ENCODE measurements at regions not wholly inside any gene's neighbourhood (a gene's known extent, or its start where the extent isn't known, plus 50 kb on each side); places are given as distances from the start of the nearest gene placed in this dataset.

GRCh38 chr2:150974864-150975263 lies 286.8 kb downstream of the RBM43 start:
- no peaks in the 10 kb centered on the region for H3K27me3 Mint-ChIP-seq (ENCODE audit: insufficient read depth, low read depth, poor library complexity)
- H3K79me2 ChIP-seq (replicated peaks; ENCODE audit: insufficient read depth), result no peaks in the 10 kb centered on the region
- TF ChIP-seq, protein P1, sequence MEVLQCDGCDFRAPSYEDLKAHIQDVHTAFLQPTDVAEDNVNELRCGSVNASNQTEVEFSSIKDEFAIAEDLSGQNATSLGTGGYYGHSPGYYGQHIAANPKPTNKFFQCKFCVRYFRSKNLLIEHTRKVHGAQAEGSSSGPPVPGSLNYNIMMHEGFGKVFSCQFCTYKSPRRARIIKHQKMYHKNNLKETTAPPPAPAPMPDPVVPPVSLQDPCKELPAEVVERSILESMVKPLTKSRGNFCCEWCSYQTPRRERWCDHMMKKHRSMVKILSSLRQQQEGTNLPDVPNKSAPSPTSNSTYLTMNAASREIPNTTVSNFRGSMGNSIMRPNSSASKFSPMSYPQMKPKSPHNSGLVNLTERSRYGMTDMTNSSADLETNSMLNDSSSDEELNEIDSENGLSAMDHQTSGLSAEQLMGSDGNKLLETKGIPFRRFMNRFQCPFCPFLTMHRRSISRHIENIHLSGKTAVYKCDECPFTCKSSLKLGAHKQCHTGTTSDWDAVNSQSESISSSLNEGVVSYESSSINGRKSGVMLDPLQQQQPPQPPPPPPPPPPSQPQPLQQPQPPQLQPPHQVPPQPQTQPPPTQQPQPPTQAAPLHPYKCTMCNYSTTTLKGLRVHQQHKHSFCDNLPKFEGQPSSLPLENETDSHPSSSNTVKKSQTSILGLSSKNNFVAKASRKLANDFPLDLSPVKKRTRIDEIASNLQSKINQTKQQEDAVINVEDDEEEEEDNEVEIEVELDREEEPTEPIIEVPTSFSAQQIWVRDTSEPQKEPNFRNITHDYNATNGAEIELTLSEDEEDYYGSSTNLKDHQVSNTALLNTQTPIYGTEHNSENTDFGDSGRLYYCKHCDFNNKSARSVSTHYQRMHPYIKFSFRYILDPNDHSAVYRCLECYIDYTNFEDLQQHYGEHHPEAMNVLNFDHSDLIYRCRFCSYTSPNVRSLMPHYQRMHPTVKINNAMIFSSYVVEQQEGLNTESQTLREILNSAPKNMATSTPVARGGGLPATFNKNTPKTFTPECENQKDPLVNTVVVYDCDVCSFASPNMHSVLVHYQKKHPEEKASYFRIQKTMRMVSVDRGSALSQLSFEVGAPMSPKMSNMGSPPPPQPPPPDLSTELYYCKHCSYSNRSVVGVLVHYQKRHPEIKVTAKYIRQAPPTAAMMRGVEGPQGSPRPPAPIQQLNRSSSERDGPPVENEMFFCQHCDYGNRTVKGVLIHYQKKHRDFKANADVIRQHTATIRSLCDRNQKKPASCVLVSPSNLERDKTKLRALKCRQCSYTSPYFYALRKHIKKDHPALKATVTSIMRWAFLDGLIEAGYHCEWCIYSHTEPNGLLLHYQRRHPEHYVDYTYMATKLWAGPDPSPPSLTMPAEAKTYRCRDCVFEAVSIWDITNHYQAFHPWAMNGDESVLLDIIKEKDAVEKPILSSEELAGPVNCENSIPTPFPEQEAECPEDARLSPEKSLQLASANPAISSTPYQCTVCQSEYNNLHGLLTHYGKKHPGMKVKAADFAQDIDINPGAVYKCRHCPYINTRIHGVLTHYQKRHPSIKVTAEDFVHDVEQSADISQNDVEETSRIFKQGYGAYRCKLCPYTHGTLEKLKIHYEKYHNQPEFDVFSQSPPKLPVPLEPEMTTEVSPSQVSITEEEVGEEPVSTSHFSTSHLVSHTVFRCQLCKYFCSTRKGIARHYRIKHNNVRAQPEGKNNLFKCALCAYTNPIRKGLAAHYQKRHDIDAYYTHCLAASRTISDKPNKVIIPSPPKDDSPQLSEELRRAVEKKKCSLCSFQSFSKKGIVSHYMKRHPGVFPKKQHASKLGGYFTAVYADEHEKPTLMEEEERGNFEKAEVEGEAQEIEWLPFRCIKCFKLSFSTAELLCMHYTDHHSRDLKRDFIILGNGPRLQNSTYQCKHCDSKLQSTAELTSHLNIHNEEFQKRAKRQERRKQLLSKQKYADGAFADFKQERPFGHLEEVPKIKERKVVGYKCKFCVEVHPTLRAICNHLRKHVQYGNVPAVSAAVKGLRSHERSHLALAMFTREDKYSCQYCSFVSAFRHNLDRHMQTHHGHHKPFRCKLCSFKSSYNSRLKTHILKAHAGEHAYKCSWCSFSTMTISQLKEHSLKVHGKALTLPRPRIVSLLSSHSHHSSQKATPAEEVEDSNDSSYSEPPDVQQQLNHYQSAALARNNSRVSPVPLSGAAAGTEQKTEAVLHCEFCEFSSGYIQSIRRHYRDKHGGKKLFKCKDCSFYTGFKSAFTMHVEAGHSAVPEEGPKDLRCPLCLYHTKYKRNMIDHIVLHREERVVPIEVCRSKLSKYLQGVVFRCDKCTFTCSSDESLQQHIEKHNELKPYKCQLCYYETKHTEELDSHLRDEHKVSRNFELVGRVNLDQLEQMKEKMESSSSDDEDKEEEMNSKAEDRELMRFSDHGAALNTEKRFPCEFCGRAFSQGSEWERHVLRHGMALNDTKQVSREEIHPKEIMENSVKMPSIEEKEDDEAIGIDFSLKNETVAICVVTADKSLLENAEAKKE (CRISPR knock-in tag; IDR thresholded peaks at IDR 0.05), result no peak
- TF ChIP-seq NANOG (IDR thresholded peaks at IDR 0.05; ENCODE audit: borderline replicate concordance) (no peak), STAT1 (IDR thresholded peaks at IDR 0.05; ENCODE audit: unreplicated experiment) (no peak), CREB1 (CRISPR knock-in tag; IDR thresholded peaks at IDR 0.05; ENCODE audit: low read depth) (no peak), POLR2AphosphoS5 (IDR thresholded peaks at IDR 0.05; ENCODE audit: low read depth) (no peak), ZNF331 (CRISPR knock-in tag; IDR thresholded peaks at IDR 0.05; ENCODE audit: low read depth) (no peak), JUNB (IDR thresholded peaks at IDR 0.05; ENCODE audit: unreplicated experiment) (no peak), EZH2 (IDR thresholded peaks at IDR 0.05; ENCODE audit: low read depth, unreplicated experiment) (no peak), ZNF114 (CRISPR knock-in tag; IDR thresholded peaks at IDR 0.05) (no peak), ETS1 (IDR thresholded peaks at IDR 0.05) (no peak), EZH2phosphoT487 (IDR thresholded peaks at IDR 0.05; ENCODE audit: unreplicated experiment) (no peak)
- TF ChIP-seq, protein P2, sequence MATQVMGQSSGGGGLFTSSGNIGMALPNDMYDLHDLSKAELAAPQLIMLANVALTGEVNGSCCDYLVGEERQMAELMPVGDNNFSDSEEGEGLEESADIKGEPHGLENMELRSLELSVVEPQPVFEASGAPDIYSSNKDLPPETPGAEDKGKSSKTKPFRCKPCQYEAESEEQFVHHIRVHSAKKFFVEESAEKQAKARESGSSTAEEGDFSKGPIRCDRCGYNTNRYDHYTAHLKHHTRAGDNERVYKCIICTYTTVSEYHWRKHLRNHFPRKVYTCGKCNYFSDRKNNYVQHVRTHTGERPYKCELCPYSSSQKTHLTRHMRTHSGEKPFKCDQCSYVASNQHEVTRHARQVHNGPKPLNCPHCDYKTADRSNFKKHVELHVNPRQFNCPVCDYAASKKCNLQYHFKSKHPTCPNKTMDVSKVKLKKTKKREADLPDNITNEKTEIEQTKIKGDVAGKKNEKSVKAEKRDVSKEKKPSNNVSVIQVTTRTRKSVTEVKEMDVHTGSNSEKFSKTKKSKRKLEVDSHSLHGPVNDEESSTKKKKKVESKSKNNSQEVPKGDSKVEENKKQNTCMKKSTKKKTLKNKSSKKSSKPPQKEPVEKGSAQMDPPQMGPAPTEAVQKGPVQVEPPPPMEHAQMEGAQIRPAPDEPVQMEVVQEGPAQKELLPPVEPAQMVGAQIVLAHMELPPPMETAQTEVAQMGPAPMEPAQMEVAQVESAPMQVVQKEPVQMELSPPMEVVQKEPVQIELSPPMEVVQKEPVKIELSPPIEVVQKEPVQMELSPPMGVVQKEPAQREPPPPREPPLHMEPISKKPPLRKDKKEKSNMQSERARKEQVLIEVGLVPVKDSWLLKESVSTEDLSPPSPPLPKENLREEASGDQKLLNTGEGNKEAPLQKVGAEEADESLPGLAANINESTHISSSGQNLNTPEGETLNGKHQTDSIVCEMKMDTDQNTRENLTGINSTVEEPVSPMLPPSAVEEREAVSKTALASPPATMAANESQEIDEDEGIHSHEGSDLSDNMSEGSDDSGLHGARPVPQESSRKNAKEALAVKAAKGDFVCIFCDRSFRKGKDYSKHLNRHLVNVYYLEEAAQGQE (IDR thresholded peaks at IDR 0.05; ENCODE audit: unreplicated experiment), result no peak
- TF ChIP-seq, protein P3, sequence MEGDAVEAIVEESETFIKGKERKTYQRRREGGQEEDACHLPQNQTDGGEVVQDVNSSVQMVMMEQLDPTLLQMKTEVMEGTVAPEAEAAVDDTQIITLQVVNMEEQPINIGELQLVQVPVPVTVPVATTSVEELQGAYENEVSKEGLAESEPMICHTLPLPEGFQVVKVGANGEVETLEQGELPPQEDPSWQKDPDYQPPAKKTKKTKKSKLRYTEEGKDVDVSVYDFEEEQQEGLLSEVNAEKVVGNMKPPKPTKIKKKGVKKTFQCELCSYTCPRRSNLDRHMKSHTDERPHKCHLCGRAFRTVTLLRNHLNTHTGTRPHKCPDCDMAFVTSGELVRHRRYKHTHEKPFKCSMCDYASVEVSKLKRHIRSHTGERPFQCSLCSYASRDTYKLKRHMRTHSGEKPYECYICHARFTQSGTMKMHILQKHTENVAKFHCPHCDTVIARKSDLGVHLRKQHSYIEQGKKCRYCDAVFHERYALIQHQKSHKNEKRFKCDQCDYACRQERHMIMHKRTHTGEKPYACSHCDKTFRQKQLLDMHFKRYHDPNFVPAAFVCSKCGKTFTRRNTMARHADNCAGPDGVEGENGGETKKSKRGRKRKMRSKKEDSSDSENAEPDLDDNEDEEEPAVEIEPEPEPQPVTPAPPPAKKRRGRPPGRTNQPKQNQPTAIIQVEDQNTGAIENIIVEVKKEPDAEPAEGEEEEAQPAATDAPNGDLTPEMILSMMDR (conservative IDR thresholded peaks at IDR 0.05; ENCODE audit: low read depth in 2 of 2), result no peak
- H3F3A ChIP-seq (replicated peaks; ENCODE audit: low read depth), result no peaks in the 10 kb centered on the region
- no peak for ATAC-seq
- H3K4me1 ChIP-seq (ENCODE audit: insufficient read depth), result peaks cover 10% of the 10 kb centered on the region
- no peak overlapping the region for H2AFZ ChIP-seq
- no peak overlapping the region for H3K27ac Mint-ChIP-seq
- no peak overlapping the region for H3K4me2 ChIP-seq
- peaks cover 13% of the 10 kb centered on the region; the same call in 1 of the 2 replicates for H3K9me2 ChIP-seq (ENCODE audit: insufficient read depth)
- no peak overlapping the region for H3K27ac ChIP-seq (ENCODE audit: low read depth)
- H3K9me3 Mint-ChIP-seq, result peaks cover 3% of the 10 kb centered on the region
- H4K20me1 ChIP-seq (replicated peaks; ENCODE audit: insufficient read depth), result no peaks in the 10 kb centered on the region
- no peaks in the 10 kb centered on the region for H3K27me3 ChIP-seq (ENCODE audit: insufficient read depth)
- peaks cover 15% of the 10 kb centered on the region for H3K4me1 Mint-ChIP-seq
- H3K36me3 ChIP-seq (ENCODE audit: insufficient read depth), result no peaks in the 10 kb centered on the region
- no peak overlapping the region for H3K4me3 Mint-ChIP-seq
- no peak overlapping the region for H3K4me3 ChIP-seq
- DNase-seq (ENCODE audit: low spot score), result no peak
- H3K36me3 Mint-ChIP-seq (ENCODE audit: low read depth), result peaks cover 5% of the 10 kb centered on the region; the same call in 2 of the 3 replicates

All from GM23338 (cell line).